ENCODE measurements at regions not wholly inside any gene's neighbourhood (a gene's known extent, or its start where the extent isn't known, plus 50 kb on each side); places are given as distances from the start of the nearest gene placed in this dataset.

DNA sequence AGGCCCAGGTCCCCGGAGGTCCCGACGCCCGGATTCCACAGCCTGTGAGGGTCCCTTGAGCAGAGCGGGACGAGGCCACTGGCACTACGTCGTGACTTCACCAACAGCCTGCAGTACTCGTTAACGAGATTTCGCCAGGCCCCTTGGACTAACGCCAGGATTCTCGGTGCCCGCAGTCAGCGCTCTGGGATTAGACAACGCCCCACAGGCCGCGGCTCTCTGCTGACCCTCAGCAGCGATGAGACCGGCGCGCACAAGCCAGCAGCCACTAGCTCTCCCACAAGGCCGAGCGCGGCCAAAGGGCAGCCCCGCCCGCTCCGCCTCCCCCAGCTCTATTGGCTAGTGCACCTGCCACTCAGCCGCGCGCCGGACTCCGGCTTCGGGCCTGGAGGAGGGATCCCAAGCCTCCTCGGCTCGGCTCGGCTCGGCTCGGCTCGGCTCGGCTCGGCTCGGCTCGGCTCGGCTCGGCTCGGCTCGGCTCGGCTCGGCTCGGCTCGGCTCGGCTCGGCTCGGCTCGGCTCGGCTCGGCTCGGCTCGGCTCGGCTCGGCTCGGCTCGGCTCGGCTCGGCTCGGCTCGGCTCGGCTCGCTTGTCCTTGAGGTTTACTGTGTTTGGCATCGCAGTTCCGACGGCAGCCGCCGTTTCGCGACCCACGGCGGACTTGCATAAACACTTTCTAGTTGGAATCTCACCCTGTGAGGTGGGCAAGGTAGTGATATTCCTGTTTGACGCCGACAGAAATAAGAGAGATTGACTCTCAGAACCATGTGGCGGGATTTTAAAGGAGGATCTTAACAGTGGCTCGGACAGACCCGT is 231.7 kb upstream of the SERP2 start:
- Histone ChIP-seq H3K27ac (peak overlapping the region; percentile 96 to 97), H3K27me3 (no peaks in the 10 kb centered on the region), H3K36me3 (no peaks in the 10 kb centered on the region), H3K4me3 (peak overlapping the region; percentile 44 to 68 (median 59)), H3K9me3 (no peaks in the 10 kb centered on the region), H3K4me1 (peaks cover 0 to 6% of the 10 kb centered on the region in 2 donors)
- TF ChIP-seq, protein P1, sequence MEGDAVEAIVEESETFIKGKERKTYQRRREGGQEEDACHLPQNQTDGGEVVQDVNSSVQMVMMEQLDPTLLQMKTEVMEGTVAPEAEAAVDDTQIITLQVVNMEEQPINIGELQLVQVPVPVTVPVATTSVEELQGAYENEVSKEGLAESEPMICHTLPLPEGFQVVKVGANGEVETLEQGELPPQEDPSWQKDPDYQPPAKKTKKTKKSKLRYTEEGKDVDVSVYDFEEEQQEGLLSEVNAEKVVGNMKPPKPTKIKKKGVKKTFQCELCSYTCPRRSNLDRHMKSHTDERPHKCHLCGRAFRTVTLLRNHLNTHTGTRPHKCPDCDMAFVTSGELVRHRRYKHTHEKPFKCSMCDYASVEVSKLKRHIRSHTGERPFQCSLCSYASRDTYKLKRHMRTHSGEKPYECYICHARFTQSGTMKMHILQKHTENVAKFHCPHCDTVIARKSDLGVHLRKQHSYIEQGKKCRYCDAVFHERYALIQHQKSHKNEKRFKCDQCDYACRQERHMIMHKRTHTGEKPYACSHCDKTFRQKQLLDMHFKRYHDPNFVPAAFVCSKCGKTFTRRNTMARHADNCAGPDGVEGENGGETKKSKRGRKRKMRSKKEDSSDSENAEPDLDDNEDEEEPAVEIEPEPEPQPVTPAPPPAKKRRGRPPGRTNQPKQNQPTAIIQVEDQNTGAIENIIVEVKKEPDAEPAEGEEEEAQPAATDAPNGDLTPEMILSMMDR (IDR thresholded peaks at IDR 0.05): peak in 2 of 3 donors; percentile 38 to 54
- TF ChIP-seq POLR2AphosphoS5 (IDR thresholded peaks at IDR 0.05) (peak; percentile 92 to 97 (median 96)), POLR2A (IDR thresholded peaks at IDR 0.05) (peak; percentile 91)
- peak; percentile 97 to 98 for DNase-seq (ENCODE audit: low spot score in 2 of 2)
- intact Hi-C loops (cut with DNase I; ENCODE audit: low total_unique reads): loop anchor here (10.0 kb wide), 1 partner anchor 87 kb away; no protein-coding TSS in a partner anchor

DNA sequence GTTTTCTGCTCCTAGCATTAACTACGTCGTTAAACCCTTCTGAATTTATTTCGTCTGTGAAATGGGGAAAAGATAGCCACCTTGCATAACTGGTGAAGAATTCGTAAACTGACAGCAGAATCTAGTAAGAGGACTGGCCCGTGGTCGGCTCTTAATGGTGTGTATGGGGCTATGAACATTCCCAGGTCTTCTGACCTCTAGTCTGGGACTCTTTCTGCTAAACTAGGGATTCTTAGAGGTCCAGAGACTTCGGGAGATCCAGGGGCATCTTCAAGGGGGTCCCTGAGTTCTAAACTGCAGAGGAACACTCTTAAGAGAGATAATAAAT is 231.1 kb upstream of the SERP2 start:
- H3K36me3 ChIP-seq: no peaks in the 10 kb centered on the region
- H3K4me1 ChIP-seq: peaks cover 0 to 6% of the 10 kb centered on the region in 2 donors
- DNase-seq (ENCODE audit: low spot score in 2 of 2): no peak
- H3K4me3 ChIP-seq: peak overlapping the region; percentile 42 to 67 (median 59)
- intact Hi-C loops (cut with DNase I; ENCODE audit: low total_unique reads): loop anchor here (10.0 kb wide), 1 partner anchor 88 kb away; no protein-coding TSS in a partner anchor
- no peaks in the 10 kb centered on the region for H3K9me3 ChIP-seq
- H3K27ac ChIP-seq: peak overlapping the region; percentile 73 to 97
- H3K27me3 ChIP-seq: no peaks in the 10 kb centered on the region
- TF ChIP-seq, protein P1 (IDR thresholded peaks at IDR 0.05): peak in 1 of 3 donors; percentile 5
- no peak for TF ChIP-seq POLR2A (IDR thresholded peaks at IDR 0.05)
- no peak for TF ChIP-seq POLR2AphosphoS5 (IDR thresholded peaks at IDR 0.05)

DNA sequence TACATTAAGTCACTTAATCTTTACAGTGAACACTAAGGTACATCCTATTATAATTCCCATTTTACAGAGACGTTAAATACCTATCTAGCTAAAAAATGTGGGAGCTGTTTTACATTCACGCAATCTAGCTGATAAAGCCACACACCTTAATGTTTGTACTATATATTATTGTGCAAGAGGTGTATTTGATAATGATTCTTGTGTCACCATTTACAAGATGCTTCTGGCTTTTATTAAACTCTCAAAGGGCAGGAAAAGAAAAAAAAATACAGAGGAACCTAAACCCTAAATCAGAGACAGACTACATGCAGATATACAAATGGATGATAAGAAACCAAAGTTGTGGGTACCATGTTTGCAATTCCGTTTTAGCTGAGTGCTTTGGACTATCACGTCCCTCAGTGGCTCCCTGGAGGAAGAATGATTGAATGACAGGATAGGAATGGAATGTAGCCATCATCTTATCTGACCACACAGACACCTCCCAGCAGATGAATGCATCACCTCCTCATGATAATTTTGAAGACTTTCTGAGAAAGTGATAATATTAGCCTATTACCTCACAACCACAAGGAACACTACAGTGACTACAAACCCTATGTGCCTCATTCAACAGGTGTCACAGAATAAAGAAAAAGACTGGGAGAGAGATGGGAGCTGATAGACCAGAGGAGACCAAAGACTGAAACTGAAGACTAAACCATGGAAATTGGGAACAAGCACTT is 230.5 kb upstream of the SERP2 start:
- Histone ChIP-seq H3K4me3 (peak overlapping the region in 2 of 3 donors; percentile 59 to 67), H3K36me3 (no peaks in the 10 kb centered on the region), H3K9me3 (no peaks in the 10 kb centered on the region), H3K27ac (no peak overlapping the region), H3K27me3 (no peaks in the 10 kb centered on the region), H3K4me1 (peaks cover 0 to 6% of the 10 kb centered on the region in 2 donors)
- intact Hi-C loops (cut with DNase I; ENCODE audit: low total_unique reads): loop anchor here (10.0 kb wide), 1 partner anchor 88 kb away; no protein-coding TSS in a partner anchor
- TF ChIP-seq, protein P1 (IDR thresholded peaks at IDR 0.05): no peak
- no peak for TF ChIP-seq POLR2A (IDR thresholded peaks at IDR 0.05)
- TF ChIP-seq POLR2AphosphoS5 (IDR thresholded peaks at IDR 0.05): no peak
- no peak for DNase-seq (ENCODE audit: low spot score in 2 of 2)

DNA sequence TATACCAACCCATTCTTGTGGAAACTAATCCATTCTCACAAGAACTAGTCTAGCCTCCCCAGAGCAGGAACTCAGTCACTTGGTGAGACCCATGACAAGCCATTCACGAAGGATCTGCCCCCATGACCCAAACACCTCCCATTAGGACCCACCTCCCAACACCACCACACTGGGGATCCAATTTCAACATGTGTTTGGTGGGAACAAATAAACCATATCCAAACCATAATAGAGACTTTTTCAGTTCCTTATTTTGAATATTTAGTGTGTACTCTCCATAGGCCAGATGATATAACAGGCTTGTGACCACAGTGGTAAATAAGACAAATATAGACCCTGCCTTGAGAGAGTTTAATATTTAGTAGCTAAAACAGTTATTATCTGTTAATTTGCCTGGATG is 227.5 kb upstream of the SERP2 start:
- no peaks in the 10 kb centered on the region for H3K27me3 ChIP-seq
- H3K36me3 ChIP-seq: no peaks in the 10 kb centered on the region
- no peak for DNase-seq (ENCODE audit: low spot score in 2 of 2)
- no peaks in the 10 kb centered on the region for H3K9me3 ChIP-seq
- intact Hi-C loops (cut with DNase I; ENCODE audit: low total_unique reads): loop anchor here (10.0 kb wide), 1 partner anchor 91 kb away; no protein-coding TSS in a partner anchor
- no peak overlapping the region for H3K27ac ChIP-seq
- peaks cover 0 to 2% of the 10 kb centered on the region in 2 donors for H3K4me1 ChIP-seq
- TF ChIP-seq, protein P1 (IDR thresholded peaks at IDR 0.05): no peak
- TF ChIP-seq POLR2A (IDR thresholded peaks at IDR 0.05) (no peak), POLR2AphosphoS5 (IDR thresholded peaks at IDR 0.05) (no peak)
- no peak overlapping the region for H3K4me3 ChIP-seq
